Stimulated activated CD8-positive, alpha-beta memory T cell treated with anti-CD3 and anti-CD28 coated beads, Interleukin-2, amount 100 ng/mL, for 48 hours (primary cell): ENCODE measurements at regions not wholly inside any gene's neighbourhood (a gene's known extent, or its start where the extent isn't known, plus 50 kb on each side); places are given as distances from the start of the nearest gene placed in this dataset.

Experiments used
- DNase-seq, 2 donors: peaks; one replicate each; pipeline ENCODE4 v3.0.0-alpha.2; 2020; ENCODE audit warnings: low read depth in 2 of 2

DNA sequence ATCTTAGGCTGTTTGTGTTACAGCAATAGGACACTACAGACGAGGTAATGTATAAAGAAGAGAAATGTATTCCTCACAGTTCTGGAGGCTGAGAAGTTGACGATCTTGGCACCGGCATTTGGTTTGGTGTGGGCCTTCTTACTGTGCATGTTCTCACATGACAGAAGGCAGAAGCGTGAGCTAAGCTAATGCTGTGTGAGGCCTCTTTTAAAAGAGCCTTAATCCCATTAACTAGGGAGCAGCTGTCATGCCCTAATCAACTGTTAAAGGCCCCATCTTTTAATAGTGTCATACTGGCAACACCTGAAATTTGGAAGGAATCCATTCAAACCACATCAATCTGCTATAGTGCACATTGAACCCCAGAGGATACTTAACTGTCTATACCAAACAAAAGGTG lies 992.9 kb downstream of the GALC start:
- DNase-seq = no peak

GRCh38 chr14:86999036-86999435 lies 993.9 kb downstream of the GALC start:
- DNase-seq = no peak

GRCh38 chr14:86997271-86997670 lies 995.7 kb downstream of the GALC start:
- DNase-seq = no peak

GRCh38 chr14:86990396-86990795 lies 1002.6 kb downstream of the GALC start:
- no peak for DNase-seq

- no peak for DNase-seq
Observed at GRCh38 chr14:86989285-86989684, 1003.7 kb downstream of the GALC start.

DNA sequence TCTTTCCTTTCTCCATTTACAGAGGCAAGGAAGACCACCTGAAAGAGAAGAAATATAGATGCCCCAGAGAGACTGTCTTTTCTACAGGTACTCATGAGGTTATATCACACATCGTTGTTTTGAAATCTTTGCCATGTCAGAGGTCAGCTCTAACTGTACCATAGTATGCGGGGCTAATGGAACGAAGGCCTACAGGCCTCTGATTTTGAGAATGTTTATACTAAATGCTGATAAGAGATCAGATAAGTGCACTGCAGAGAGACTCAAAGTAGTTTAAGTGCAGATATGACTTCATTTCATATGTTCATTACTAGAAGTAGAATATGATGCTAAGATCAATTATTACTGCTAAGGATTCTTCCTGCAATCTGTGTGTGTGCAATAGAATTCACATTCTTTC lies 1005.0 kb downstream of the GALC start:
- no peak for DNase-seq

DNA sequence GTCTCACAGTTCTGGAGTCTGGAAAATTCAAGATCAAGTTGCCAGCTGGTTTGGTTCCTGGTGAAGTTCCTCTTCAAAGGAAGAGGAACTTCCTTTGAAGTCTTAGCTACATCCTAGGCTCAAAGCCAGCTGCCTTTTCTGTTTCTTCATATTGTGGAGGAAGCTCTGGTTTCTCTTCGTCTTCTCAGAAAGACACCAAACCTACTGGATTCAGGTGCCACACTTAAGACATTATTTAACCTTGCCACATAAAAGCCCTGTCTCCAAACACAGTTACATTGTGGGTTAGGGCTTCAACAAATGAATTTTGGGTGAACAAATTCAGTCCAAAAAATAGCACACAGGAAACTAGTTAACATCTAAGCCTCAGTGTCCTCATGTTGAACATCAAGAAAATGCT lies 1019.8 kb downstream of the GALC start:
- DNase-seq = no peak

DNA sequence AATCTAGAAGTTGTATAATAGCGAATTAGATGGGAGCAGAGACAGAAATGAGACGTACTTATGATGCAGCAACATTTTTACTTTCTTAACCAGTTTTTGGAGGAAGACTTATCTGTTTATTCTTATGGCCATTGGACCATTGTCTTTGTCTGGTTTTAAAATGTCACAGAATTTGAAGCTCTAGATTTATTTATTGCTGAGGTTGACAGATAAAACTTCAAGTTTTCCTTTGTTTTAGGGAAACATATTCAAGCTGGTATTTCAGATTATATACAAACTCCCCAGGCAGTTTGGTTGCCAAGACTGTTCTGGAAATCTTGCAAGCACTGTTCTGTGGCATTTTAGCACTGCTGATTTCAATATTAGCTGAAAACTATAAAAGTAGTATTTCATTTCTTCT lies 1021.7 kb downstream of the GALC start:
- no peak for DNase-seq

GRCh38 chr14:86961106-86961716 lies 1031.8 kb downstream of the GALC start:
- DNase-seq = no peak

GRCh38 chr14:86955771-86956354 lies 1037.1 kb downstream of the GALC start:
- DNase-seq = no peak

DNA sequence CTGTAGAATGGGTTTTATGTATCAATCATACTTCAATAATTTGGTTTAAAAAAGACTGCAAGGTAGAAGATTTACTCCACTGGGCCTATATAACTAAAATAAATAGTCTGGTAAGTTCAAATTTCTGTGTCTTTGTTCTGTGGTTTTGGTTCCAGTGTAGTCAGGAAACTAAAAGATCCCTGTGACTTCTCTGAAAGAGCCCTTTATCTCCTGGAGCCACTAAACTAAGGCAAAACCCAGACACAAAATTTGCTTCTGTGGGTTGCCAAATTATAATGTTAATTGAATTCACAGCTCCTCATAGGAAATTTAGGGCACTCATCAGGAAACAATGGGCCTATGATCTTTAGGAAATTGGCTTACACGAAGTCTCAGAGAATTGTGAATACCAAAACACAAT lies 1038.4 kb downstream of the GALC start:
- DNase-seq = no peak

DNA sequence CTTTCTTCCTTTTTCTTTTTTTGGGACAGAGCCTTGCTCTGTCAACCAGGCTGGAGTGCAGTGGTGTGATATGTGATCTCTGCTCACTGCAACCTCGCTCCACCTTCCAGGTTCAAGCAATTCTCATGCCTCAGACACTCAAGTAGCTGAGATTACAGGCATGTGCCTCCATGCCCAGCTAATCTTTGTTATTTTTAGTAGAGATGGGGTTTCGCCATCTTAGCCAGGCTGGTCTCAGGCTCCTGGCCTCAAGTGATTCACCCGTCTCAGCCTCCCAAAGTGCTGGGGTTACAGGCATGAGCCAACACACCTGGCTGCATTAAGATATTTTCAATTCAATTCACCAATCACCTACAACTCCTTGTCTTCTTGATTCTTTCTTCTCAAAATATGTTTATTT lies 1046.5 kb downstream of the GALC start:
- no peak for DNase-seq

DNA sequence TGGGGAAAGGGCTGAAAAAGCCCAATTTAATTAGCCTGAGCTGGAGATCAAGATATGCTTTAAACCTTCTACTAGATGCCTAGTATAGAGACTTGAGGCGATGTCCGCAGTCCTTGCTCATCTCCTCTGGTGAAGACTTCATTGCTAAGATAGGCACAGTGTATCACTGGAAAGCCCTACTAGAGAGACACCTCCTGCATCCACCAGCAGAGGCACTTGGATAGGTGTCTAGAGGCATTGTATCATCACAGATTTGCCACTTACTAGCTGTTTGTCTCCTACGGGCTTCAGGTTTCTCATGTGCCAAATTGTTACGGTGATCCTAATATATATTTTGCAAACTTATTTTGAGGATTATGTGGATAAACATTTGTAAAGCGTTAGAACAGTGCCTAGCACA lies 1048.5 kb downstream of the GALC start:
- DNase-seq = no peak

DNA sequence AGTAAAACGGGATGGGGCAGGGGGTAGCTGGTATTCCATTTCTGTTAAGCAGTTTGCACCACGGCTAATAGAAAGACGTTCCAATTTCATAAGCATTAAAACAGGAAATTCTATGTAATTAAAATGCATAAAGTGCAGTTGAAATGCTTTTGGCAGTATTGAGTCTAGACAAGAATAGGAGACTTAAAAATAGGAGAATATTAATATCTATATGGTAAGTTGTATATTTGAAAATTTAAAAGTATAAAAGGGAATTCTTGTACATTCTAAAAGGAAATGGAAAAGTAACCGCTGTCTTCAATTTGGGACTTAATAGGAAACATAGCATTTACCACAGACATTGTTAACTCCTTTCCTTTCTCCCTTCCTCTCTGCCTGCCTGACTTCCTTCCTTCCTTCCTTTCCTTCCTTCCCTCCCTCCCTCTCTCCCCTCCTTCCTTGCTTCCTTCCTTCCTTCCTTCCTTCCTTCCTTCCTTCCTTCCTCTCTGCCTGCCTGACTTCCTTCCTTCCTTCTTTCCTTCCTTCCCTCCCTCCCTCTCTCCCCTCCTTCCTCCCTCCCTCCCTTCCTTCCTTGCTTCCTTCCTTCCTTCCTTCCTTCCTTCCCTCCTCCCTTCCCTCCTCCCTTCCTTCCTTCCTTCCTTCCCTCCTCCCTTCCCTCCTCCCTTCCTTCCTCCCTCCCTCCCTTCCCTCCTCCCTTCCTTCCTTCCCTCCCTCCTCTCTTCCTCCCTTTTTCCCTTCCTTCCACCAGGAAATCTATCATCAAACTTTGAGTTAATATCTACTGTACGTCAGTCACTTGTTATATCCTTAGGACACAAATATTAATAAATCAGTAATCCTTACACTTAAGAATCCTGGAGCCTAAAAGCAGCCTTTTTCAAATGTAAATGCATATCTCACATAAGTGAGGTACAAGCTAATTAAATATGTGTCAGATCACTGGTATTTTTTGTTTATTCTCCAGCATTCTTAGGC lies 1049.3 kb downstream of the GALC start:
- no peak for DNase-seq

GRCh38 chr14:86942936-86943335 lies 1050.0 kb downstream of the GALC start:
- no peak for DNase-seq

DNA sequence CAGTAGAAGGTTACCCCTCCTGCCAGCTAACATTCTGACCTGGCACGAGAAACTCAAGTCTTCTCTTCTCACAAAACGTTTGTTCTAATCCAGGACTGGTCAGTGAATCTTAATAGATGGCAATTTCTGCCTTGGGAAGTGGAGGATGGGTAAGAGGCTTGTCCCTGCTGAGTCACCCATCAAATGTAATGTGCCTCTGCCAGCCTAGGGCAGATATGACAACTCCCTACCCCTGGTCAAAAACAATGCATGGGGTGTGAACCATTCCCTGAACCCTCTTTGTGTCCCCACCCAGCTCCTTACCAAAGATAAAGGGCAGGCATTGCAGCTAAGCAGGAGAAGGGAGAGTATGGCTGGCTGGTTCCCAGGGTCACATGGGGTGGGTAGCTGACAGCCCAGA lies 1052.9 kb downstream of the GALC start:
- DNase-seq = no peak

DNA sequence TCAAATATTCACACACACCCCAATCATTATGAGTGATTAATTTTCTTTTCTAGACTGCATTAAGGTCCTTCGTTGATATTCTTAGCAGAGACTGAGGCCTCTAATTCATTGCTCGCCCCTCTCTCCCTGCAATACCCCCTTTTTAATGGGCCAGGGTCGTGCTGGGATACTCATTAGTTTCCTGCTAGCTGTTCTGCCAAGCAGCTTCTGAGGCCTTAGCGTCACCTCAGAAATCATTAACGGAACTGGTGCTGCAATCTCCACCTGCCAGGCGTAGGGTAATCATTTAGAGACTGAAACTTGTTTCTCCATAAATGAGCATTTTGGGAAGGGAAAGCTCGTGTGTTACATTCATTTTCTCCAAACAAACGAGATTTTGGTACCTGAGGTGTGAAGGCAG lies 1054.7 kb downstream of the GALC start:
- DNase-seq = no peak

- DNase-seq = no peak
Observed at GRCh38 chr14:86936556-86936955, 1056.4 kb downstream of the GALC start.

- no peak for DNase-seq
Observed at GRCh38 chr14:86935241-86935885, 1057.6 kb downstream of the GALC start.

- no peak for DNase-seq
Observed at GRCh38 chr14:86933958-86934595, 1058.9 kb downstream of the GALC start.

GRCh38 chr14:86933460-86933859 lies 1059.5 kb downstream of the GALC start:
- no peak for DNase-seq

GRCh38 chr14:86915406-86915805 lies 1077.6 kb downstream of the GALC start:
- DNase-seq = no peak
